ENCODE measurements at regions not wholly inside any gene's neighbourhood (a gene's known extent, or its start where the extent isn't known, plus 50 kb on each side); places are given as distances from the start of the nearest gene placed in this dataset.

- TF ChIP-seq POLR2A (IDR thresholded peaks at IDR 0.05; ENCODE audit: low read depth, low read length) (no peak), POLR2AphosphoS5 (IDR thresholded peaks at IDR 0.05; ENCODE audit: insufficient read depth, low read depth, low read length) (no peak), MYC (IDR thresholded peaks at IDR 0.05; ENCODE audit: low read depth, low read length) (no peak), EZH2 (IDR thresholded peaks at IDR 0.05; ENCODE audit: borderline replicate concordance, low read depth, low read length, severe bottlenecking) (no peak)
- TF ChIP-seq, protein P1, sequence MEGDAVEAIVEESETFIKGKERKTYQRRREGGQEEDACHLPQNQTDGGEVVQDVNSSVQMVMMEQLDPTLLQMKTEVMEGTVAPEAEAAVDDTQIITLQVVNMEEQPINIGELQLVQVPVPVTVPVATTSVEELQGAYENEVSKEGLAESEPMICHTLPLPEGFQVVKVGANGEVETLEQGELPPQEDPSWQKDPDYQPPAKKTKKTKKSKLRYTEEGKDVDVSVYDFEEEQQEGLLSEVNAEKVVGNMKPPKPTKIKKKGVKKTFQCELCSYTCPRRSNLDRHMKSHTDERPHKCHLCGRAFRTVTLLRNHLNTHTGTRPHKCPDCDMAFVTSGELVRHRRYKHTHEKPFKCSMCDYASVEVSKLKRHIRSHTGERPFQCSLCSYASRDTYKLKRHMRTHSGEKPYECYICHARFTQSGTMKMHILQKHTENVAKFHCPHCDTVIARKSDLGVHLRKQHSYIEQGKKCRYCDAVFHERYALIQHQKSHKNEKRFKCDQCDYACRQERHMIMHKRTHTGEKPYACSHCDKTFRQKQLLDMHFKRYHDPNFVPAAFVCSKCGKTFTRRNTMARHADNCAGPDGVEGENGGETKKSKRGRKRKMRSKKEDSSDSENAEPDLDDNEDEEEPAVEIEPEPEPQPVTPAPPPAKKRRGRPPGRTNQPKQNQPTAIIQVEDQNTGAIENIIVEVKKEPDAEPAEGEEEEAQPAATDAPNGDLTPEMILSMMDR (IDR thresholded peaks at IDR 0.05; ENCODE audit: extremely low read depth in 1 of 2, insufficient read depth in 1 of 2, low read depth in 1 of 2, low read length in 2 of 2) = no peak
These were observed 404.4 kb upstream of the RGS6 start for GRCh38 chr14:71527838-71528237.
